GM21515 (cell line): ENCODE measurements at regions not wholly inside any gene's neighbourhood (a gene's known extent, or its start where the extent isn't known, plus 50 kb on each side); places are given as distances from the start of the nearest gene placed in this dataset.

Experiments used
- ATAC-seq: cut with Tn5 transposase; IDR thresholded peaks from one replicate; pipeline ENCODE4 v1.9.1; 2021; ENCODE audit not compliant: unreplicated experiment

DNA sequence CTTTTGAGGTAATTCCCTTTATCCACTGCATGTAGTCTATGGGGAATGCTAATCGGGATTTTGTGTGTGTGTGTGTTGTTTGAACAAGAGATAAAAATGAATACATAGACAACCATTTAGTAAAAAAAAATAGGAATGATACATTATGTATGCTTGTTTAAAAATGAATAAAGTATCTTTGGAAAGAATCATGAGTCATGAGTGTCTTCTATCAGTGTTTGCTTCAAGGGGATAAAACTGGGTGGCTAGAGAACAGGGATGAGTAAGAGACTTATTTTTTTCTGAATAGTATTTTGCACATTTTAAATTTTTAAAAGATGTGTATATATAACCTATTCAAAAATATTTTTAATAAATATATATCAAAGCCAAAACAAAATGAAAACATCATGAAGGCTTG is 839.4 kb upstream of the ADGRL4 start:
- ATAC-seq = no peak

DNA sequence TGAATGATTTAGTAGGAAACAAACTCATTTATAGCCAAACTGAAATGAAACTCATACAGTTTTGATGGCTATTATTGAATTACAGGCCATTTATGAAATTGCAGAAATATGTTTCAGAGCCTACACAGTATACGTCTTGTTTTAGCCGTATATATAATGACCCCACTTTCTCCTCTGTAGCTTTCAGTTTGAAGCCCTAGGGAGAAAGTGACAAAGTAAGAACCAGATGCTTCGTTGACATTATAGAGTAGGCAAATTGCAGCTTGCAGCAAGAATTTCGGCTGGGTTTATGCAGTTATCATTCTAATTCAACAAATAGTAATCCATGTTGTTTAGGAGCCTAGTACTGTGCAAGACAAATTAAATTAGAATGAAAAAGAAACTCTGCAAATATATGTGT is 836.3 kb upstream of the ADGRL4 start:
- ATAC-seq = no peak

DNA sequence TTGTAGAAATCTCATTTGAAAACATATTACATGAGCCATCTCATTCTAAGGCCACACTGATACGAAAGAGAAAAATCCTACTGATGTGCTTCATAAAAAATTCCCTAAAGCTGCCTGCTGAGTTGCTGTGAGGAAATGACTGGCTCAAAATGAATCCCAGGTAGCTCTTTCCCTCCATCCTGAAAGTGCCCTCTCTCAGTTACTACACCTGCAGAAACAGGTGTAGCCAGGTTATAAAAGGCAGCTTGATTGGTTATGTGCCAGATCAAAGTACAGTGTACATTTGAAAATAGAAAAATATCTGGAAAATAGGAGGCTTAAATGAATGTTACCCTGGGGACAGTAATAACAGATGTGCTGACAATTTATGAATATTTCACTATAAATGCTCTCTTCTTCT is 833.4 kb upstream of the ADGRL4 start:
- no peak for ATAC-seq

DNA sequence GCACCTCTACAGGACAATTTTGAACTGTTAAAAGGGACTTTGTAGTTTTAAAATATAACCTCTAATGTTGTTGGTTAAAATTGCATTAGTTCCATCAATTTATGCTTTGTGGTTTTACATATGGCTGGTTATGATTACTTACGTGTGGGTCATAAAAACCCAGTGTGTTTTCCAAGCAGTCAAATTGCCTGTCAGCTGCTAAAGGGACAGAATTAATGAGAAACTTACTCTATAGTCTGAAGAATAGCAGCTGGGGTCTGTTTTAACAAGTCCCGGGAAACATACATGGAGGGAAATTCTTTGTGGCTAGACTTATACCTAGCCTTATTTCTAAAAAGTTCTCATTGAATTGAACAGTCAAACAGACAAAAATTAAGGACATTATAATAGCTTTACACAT is 820.9 kb upstream of the ADGRL4 start:
- ATAC-seq = no peak

DNA sequence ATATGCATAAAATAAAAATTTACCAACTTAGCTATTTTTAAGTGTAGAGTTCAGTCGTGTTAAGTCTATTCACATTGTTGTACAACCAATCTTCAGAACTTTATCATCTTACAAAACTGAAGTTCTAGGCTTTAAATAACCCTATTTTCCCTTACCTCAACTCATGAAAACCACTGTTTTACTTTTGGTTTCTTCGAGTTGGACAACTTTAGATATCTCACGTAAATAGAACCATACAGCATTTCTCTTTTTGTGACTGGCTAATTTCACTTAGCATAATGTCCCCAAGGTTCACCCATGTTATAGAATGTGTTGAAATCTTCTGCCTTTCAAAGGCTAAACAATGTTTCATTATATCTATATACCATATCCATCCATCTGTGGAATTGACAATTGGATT is 819.0 kb upstream of the ADGRL4 start:
- ATAC-seq = no peak

DNA sequence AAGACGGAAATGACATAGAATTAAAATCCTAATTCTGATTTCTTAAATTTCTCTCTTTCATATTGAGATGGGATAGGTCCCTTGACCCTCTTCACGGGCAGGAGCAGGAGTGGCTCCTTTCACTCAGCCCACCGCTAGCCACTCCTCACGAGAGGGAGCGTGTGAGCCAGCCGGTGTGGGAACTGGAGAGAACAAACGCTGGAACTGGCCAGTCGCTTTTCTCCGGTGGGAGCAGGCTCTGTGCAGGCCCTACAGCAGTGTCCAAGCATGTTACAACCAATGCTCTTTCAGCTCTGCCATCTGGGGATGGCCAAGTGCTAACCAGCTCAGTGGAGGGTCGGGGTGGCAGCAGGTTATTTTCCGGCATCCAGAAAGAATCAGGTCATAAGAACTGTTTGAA is 815.5 kb upstream of the ADGRL4 start:
- ATAC-seq = no peak

DNA sequence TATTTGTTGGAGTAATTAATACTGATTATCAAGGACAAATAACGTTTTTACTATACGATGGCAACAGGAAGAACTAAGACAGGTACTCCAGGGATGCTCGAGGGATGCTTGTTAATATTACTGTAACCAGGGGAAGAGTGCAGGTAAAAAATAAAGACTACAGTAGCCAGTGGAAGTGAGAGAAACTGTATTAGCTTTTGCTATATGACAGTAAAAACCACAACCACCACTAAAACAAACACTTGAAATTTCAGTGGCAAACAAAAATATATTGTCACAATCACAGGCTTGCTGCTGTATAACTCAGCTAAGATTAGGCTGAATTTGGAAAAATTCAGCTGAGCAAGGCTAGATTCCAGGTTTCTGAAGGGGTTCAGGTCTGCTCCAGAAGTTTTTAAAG is 812.6 kb upstream of the ADGRL4 start:
- ATAC-seq = no peak

DNA sequence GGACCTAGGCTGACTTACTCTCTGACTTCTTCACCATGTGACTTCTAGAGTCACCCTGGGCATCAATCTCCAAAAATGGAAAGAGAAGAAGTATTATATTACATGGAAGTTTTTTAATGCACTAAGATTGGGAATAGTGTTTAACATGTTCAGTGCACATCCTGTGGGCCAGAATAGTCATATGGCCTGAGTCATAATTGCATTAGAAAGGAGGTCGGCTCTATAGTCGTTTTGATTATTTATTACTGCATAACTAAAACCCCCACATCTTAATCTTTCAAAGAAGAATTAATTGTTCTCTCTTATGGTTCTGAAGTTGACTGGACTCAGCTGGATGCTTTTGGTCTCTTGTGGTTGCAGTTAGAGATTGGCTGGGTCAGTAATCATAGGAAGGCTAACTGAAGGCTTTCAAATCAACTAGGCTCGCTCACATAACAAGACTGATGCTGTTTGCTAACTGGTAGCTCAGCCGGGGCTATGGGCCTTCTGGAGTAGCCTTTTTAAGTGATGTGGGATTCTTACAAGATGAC is 810.6 kb upstream of the ADGRL4 start:
- no peak for ATAC-seq

DNA sequence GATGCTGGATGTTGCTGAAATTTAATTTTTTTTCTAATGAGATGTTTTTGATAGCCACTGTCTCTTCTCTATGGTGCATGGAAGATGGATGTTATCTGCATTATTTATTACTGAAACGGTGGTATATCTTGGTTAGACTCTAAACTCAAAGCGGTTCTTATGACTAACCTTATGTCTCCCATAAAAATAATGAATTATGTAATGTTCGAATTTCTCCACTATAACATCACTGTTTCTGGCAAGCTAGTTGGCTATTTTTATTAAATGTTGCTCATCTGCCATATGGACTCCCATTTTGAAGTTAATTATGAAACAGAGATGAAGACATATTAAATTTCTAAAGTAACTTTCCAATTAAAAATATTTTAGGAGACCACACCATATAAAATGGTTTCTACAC is 808.6 kb upstream of the ADGRL4 start:
- ATAC-seq = no peak

DNA sequence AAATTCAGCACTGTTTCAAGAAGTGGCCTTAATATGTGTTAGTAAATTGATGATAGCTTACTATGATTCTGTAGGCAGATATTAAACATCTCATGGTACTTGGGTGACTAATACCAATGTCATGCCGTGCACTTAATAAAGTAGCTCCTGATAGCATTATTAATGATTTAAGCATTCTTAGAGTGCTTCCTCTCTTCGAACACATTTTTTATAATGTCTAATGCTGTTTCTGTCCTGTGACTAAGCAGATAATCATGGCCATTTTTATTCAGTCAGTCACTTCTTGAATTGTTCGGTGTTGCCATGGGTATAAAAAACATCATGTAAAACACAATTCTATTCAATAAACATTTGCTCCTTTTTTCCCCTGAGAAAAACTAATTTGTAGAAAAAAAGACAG is 804.6 kb upstream of the ADGRL4 start:
- ATAC-seq = no peak

DNA sequence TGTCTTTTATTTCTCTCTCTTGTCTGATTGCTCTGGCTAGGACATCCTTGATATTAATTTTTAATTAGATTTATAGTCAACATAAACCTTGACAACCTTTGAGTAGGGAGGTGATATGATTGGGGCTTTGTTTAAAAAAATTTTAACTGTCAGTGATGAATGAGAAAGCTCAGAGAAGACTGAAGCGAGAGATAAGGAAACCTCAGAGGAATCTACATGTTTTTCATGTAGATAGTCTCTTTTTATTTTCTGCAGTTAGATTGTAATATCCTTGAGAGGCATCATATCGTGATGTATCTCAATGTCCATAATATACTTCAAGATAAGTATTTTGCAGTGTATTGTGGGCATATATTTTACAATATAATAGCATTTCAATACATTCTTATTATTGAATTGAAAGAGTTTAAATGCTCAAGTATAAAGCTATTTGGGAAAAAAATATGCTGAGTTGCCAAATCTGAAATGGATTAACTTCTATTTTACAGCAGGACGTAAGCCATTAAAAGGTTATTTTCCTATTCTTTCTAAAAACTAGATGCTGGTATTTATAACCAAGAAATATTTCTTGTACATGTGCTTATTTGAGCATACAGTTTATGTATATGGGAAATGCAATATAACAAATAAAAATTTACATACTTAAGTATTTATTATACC is 802.4 kb upstream of the ADGRL4 start:
- no peak for ATAC-seq

DNA sequence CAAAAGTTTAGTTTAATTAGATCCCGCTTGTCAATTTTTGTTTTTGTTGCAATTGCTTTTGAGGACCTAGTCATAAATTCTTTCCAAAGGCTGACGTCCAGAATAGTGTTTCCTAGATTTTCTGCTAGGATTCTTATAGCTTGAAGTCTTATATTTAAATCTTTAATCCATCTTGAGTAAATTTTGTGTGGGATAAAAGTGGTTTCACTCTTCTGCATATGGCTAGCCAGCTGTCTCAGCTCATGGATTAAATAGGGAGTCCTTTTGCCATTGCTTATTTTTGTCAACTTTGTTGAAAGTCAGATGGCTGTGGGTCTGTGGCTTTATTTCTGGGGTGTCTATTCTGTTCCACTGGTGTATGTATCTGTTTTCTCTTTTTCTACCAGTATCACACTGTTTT is 801.3 kb upstream of the ADGRL4 start:
- no peak for ATAC-seq

DNA sequence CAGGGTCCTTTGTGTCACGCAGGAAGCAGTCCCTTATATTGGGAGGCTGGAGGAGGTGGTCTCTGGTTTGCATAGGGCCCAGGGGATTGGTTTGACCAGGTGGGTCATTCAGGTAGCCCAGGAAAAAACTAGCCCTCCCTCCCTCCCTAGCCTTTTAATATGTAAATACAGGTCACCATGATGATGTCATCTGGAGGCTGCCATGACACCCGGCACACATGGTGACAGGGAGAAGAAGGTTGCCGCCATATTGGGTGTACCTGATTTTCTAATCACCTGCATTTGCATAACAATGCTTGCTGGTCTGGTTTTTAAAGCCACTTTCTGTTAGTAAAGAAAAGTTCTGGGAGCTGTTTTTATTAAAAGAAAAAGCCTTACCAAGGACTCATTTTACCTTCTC is 791.0 kb upstream of the ADGRL4 start:
- no peak for ATAC-seq

DNA sequence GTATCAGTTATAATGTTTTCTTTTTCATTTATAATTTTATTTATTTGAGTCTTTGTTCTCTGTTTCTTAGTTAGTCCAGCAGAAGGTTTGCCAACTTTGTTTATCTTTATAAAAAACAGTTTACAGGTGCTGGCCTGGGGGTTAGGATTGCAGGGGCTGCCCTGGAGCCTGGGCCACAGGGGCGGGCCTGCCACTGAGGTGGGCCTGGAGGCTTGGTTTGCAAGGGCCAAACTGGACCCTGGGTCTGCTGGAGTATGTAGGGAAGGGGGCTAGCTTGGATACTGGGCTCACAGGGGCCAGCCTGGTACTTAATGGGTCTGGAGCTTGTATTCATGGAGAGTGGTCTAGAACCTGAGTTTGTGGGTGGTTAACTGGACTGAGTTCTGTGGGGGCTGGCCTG is 789.9 kb upstream of the ADGRL4 start:
- ATAC-seq = no peak

DNA sequence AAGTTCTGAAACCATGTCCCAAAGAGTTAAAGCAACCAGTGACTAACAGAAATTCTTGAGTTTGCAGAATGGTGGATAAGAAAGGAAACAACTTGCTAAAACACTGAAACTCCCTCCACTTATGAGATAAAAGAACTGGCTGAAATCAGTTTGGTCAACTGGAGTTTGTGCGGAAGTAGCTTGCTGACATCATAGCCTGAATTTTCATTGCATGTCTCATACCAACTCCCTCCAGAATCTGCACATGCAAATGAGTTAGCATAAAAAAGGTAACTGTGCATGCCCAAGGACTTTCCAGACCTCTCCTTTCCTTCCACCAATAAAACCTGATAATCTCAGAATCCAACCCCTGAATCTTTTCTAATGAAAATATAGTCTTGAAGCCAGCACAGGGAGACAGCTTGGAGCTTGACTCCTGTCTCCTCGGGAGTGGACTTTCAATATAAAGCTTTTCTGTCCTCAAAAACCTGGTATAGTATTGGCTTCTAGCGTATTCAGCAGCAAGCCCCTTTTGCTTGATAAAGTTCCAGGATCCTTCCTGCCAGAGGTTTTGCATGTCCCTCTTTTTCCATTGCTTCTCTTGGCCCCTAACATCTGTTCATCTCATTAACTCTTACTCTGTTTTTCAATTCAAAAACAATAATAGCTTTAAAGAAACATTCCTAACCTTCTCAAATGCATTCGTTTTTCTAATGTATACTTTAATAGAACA is 785.8 kb upstream of the ADGRL4 start:
- ATAC-seq = no peak

DNA sequence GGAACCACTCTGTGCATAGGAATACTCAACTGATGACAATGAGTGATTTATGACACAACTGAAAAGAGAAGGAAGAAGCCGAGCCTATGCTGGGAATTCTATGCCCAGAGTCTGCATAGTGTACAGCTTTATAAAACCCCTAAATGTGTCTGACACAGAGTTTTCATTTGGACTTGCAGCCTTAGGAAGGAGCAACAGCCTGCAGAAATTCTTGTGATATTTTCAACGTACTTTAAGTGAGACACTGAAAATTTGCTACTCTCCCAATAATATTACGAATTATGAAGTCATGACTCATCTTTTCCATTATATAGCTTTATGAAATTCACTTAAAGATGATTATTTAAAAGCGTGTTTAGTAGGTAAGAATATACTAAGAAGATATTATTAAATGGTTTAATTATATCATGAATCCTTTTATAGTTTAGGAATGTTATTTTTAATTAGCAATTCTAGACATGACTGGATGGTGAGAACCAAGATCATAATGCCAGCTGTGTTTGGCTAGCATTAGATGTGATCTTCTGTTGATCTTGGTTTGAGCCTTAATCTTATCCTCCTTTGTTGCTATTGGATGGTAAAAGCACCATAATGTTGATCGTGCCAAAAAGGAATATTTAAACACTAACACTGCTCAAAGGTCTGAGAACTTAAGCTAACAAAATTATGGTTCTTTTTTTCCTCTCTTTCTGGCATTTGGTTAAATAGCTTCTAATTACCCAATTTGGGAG is 785.1 kb upstream of the ADGRL4 start:
- no peak for ATAC-seq

DNA sequence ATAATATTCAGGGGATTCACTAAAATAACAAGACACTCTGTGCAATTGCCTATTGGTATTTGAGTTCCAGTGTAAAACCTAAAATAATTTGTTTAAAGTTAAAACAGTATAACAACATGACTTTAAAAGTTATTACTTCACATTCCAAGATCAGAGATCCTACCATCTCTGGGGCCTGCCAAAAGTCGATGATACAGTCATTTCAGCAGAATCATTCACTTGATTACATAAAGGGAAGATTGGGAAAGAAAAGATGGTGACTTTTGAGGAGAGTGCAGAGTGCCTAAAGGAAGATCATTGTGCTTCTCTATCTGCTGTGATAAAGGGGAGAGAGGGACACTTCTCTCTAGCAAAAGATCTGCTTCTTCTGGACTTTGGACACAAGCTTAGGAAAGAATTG is 784.4 kb upstream of the ADGRL4 start:
- no peak for ATAC-seq

DNA sequence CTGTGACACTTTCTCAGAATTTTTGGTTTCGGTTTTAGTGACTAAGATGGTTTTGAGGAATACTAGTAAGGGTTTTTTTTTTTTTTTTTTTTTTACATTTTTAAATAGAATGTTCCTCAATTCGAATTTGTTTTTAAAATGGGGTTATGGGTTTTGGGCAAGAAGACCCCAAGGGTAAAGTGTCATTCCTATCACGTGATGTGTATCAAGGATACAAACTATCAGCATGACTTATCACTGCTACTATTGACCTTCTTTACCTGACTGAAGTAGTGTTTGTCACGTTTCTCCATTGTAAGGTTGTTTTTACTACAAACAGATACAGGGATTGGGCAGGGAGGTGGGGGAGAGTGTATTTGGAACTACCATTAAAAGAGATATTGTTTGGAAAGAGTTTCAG is 781.1 kb upstream of the ADGRL4 start:
- ATAC-seq = no peak

DNA sequence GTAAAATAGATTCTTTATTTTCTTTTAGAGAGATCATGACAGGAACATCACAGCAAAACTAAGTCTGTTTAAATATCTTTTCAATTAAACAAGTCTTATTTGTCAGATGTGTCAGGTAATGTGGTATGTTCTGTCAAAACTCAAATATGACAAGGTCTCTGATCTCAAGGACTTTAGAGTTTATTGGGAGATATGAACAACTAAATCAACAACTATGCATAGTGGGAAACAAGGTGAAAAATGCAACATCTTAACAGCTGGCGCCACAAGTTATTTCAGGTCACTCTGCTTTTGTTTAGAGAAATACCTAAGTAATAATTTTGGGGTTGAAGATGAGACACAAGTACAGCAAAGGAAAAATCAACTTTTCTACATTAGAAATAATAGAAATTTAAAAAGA is 779.4 kb upstream of the ADGRL4 start:
- no peak for ATAC-seq

DNA sequence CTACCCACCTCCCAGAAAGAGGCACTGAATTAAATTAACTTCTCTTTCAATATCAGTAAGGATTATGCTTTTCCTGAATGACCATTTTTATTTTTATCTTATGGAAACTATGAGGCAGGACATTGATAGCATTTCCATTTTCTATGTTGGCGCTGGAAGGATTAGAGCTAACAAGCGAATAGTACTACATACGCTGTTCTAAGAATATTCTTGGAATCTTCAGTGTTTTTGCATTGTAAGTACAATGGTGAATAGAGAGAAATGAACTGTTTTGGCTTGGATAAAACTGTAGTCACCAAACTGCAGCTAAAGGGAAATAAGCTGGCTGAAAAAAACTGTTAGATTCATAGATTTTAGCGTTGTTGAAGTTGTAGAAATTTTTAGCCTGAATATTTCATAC is 779.0 kb upstream of the ADGRL4 start:
- no peak for ATAC-seq

DNA sequence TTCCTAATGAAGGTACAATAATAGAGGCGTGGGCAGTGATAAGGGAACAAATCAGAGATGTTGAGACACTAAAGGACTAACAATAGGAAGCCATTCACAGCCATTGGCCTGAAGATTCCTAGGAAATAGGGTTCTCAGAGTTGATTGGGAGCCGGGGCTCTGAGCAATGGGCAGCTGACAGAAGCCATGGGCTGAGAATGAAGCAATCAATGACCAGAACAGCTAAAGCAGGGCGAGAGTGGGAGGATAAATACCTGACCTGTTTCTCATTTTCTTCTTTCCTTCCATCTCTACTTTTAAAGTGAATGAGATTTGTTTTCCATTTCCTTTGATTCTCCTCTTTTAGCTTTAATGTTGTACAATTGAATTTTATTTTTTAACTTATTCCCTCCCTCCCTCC is 774.7 kb upstream of the ADGRL4 start:
- ATAC-seq = no peak
